ENCODE measurements at regions not wholly inside any gene's neighbourhood (a gene's known extent, or its start where the extent isn't known, plus 50 kb on each side); places are given as distances from the start of the nearest gene placed in this dataset.
"Not testable (repeated sequence)": the region's sequence is repeated elsewhere in the genome, so short reads cannot be mapped to it uniquely, and the experiment has no call there.

DNA sequence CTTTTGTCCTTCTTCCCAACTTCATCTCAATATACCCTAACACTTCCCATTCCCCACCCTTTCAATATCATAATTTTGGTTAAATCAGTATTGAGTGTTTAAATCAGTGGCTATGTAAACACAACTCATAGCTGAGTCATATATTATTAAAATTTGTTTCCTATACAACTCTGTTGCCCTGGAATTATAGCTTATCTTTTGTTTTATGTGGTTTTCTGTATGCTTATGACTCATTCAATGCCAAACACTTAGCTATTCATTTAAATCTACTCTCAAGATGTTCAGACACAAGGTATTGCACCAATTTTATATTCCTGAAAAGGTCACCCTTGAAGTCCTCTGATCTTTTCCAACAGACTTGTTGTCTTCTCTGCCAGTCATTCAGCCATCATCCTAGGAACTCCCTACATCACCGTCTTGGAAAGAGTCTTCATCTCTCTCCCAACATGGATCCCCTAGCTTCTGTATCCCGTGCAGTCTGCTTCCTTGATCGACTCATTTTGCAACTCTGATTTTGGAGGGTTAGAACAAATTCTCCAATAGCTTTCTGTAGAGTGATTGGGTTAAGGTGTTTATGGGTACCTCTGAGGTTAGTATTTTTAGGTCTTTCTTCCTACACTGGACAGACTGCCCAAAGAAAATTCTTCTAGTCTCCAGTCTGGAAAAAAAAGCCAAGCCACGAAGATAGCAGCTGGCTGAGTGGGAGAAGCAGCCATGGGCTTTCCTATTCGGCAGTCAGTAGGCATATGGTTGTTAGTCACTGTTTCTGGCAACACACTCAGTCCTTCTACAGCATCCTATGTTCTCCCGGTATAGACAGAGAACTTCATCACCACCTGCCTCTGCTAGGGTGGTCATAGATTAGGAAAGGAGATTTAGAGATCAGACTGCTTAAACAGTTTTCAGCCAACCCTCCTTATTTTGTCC is 102.1 kb downstream of the CRPPA start:
- DNase-seq = no peak

DNA sequence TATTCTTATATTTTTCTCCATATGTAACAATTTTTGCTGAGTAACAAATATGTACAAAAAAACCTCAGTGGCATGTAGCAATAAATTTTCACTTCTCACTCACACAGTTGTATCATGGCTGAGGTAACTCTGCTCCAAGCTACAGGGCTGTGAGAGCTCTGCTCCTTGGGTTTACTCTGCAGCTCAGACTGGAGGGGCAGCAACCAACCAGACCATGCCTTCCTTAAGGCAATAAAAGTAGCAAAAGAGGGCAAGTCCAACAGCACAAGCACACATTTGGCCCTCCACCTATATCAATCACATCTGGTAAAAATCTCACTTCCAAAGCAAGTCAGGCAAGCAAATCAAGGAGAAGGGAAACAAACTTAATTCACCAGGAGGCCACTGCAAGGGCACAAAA is 102.9 kb downstream of the CRPPA start:
- DNase-seq = no peak

DNA sequence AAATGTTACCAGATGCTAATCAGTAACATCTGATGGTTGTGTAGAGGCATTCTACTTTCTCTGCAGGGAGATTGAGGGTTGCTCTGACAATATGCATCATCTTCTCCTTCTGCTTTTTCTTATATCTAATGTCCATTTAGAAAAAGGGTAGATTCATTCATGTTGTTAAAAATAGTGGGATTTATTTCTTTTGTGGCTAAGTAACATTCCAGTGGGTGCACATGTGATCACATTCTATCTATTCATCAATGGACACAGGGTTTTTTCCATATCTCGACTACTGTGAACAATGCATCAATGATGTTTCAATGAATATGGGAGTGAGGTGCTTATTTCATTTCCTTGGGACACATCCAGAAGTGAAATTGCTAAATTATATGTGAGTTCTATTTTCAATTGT is 103.9 kb downstream of the CRPPA start:
- no peak for DNase-seq

DNA sequence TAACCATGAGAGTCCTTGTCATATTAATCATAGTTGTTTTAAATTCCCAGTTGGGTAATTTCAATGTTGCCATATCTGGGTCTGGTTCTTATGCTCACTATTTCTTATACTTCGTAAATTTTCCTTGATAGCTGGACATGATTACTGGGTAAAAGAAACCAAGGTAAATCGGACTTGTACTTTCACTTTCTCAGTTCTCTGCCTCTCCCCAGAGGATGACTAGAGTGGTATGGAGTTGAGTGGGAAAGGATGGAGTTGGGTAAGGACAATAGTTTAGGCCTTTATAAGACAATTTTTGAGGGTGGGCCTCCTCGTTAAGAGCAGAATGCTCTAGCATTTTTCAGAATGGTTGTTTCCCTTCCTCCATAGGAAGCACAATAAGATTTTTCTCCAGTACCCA is 106.1 kb downstream of the CRPPA start:
- no peak for DNase-seq

DNA sequence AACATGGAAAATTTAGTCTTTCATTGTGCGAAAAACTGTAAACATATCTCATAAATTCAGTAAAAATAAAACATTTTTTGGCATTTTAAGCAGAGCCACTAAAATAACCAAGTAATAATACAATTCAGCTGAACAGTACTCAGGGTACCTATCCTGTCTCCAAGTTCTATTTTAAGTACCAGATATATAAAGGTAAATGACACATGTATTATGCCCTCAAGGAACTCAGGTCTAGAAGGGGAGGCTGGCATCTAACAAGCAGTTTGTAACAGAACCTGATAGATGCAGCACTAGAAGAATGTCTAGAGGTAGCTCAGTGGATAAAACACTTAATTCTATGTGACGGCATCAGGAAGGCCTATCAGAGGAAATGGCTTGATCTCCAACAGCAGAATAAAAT is 112.2 kb downstream of the CRPPA start:
- no peak for DNase-seq

DNA sequence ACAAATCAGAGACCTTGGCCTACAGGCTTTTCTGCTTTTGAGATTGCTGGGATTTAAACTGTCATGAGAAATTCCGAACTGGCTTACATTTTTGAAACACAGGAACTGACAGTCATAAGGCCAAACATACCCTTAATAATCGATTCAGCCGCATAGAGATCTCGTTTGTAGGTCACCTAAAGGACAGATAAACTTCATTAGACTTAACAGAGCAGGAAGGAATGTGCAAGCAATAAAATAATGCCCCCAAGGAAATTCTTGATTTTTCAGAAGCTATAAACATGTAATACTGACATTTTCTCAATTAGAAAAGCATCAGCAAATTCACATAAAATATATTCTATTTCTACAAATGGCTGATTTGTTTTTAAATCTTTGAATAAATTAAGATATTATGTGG is 120.0 kb downstream of the CRPPA start:
- no peak for DNase-seq

DNA sequence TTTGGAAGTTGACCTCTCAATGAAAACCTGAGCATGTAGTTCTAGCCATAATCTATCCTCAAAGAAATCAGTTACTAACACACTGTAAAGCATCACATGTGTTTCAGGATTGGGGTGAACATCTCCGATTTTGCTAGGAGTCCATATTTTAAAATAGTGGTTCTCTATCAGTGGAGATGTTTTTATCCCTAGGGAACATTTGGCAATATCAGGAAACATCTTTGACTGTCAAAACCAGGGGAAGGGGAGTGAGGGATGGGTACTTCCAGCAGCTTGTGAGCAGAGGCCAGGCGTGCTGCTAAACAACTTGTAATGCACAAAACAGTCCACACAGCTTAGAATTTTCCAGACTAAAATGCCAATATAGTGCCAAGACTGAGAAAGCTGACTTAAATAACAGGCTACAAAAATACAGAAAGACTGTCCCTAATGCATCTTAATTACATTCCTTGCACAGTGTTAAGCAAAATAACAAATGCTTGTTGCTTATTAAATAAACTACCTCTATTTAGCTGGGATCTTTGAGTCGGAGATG is 120.9 kb downstream of the CRPPA start:
- DNase-seq = no peak

DNA sequence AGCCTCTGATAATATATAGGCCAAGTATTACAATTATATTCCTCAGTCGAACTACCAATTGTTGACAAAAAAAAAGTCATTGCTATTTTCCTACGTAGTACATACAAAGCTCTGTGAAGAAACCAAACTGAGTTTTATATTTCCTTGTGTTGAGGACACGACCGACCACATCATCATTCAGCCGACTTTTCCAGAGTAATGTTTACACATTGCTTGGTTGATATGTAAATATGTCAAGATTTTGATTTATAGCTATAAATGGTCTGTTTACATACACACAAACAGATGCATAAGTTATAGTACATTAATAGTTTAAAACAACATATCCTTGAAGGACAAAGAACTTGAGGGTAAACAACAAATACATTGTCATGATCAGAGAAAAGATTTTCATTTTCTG is 121.5 kb downstream of the CRPPA start:
- DNase-seq = no peak

DNA sequence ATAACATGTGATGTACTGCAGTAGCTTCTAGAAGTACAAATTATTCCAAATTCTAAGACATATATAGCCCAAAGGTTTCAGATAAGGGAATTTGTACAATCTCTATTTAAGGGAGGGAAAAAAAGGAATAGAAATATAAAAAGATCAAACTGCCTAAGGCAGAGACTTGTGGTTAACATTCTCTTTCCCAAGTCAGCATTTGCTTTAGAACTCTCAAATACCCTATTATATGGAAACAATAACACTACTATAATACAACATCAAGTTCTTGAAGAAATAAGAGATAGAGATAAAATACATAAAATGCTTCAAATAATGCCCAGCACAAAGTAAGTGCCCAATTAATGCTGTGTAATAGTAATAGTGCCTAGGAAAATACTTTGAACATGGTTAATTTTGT is 123.1 kb downstream of the CRPPA start:
- no peak for DNase-seq

DNA sequence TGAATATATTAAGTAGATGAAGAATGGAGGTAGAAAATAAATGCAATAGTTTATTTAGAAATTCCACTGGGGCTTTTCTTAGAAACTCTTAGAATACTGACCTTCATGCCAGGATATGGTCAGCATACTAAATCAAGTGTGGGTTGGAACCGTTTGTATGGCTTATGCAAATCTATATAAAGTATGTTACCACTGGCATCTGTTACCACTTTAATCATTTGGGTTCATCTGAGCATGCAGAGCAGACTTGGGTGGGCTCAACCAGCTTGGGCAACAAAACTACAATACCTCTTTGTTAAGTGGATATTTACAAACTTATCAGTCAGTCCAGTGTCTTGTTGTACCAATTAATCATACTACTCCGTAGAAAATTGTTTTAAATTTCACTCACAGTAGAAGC is 125.8 kb downstream of the CRPPA start:
- DNase-seq = no peak

DNA sequence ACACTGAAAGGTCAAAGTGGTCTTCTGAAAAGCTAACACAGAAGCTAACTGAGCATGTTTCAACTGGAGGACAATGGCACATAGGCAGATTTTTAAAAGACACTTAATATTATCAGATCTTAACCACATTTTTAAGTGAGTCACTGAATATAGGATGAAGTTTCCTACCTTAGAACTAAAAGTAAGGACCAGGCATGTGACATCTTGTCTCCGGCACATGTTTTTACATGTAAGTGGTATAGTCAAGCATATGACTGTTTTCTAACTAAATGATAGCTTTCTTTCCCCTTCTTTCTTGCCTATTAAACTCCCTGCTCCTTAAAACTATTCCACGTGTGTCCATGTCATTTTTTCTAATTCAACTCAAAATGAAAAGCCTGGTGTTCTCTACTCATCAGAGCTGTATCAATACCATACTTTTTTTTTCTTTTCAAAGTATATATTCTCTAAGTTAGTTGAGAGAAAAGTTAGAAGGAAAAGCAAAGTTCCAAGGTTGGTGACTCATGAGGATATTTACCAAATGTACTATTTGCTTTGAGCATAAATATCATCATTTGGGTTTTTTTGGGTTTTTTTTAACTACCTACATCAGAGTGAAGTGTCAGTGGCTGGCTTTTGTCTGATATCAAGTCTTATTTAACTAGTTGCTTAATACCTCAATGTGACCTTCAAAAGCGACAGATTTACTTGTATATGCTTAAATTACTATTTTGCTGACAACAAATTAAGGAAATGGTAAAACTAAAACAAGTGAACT is 127.5 kb downstream of the CRPPA start:
- no peak for DNase-seq

DNA sequence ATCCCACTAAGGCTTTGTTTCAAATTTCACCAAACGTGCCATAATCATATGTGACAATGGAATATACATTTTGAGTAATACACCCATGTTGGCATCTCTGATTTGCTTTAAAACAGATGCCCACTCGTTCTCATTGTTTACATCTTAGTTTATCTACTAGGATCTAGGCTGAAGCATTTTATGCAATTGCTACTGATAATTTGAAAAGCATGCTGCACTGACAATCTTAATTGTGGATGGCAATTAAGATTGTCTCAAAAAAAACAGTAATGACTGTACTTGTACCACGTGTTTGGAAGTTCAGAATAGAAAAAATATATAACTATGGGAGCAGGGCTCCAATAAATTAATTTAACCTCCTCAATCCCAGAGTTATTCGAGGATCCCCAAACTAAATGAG is 136.8 kb downstream of the CRPPA start:
- no peak for DNase-seq

DNA sequence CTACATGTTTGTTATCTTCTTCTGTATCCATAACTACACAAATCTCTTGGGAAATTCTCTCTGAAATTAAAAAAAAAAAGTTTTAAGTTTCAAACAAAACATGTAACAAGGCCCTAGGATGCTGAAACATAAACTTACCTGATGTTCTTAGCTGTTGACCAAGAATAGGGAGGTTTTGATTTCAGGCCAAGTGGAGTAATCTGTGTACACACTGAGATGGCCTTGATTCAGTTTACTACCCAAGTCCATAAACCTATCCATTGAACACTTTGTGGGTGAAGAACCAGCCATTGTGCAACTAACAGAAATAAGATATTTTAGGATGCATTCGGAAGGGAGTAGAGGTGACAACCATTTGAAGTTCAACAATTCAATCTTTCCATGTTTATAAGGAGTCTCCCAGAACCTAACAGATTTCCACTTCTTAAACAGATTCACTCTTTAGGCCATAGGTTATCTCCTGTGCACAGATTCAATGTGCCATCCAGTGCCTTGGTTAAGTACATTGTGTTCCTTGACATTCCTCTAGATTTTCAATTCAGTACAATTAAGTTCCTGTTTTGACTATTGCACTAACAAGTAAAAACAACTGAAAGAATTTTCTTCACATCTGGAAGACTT is 143.1 kb downstream of the CRPPA start:
- no peak for DNase-seq

DNA sequence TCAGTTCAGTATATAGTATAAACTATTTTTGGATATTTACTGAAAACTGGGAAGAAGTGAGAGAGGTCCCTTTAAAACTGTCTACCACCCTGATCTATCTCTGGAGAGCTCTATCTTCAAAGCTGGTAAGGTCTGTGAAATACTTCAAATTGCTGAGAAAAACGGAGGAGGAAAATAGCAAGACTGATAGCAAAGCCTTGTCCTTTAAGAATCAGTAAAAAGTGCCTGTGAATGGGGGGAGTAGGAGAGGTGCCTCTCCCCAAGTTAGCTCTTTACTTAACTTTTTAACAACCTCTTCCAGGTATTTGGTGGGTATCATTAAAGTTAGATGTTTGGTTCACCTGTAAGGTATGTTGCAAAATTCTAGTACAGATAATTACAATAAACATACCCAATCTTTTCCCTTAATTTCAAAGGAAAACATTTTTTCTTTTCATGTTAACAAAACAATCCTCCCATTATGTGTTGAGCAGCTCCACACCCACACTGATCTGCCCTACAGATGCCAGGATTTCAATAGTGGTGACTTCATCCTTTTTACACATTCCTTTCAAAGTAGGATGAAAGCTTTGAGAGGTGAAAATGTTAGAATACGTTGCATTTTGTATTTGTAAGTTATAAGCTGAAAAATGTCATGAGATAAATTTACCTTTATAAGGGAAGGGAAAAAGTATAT is 149.2 kb downstream of the CRPPA start:
- no peak for DNase-seq

DNA sequence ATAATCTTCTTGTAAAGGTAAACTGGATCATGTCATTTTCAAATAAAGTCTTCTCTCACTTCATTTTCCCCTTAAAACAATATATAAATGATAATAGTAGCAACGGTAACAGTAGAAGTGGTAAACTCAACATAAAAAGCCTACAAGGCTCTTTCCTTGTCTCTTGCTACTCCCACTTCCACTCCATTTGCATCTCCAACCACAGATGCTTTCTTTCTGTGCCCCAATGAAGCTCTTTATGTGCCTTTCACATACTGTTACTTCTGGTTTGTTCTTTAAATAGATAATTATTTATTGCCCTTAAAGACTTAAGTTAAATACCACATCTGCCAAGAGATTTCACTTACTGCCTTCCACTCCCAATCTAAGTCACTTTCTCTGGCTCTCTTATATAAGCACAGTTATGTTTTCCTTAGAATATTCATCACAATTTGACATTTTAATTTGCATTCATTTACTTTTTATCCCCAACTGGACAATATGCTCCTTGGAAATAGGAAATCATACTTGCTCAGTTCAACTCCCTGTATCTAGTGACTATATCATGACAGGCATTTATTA is 149.9 kb downstream of the CRPPA start:
- no peak for DNase-seq

DNA sequence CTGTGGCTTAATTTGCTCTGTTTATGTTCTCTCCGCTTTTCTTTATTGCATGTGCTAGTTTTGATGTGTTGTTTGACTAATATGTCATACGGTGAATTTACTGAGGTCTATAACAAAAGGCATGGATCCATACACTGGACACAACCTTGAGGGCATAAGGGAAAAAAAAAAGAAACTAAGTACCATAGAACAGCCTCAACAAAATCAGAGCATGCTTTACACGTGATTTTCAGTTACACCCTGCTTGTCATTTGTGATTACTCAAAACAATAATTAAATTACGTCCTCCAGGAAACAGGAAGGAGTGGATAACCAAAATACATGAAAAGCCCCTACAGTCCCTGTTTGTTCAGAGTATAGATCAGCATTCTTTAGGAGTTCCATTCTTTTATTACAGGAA is 150.5 kb downstream of the CRPPA start:
- no peak for DNase-seq

DNA sequence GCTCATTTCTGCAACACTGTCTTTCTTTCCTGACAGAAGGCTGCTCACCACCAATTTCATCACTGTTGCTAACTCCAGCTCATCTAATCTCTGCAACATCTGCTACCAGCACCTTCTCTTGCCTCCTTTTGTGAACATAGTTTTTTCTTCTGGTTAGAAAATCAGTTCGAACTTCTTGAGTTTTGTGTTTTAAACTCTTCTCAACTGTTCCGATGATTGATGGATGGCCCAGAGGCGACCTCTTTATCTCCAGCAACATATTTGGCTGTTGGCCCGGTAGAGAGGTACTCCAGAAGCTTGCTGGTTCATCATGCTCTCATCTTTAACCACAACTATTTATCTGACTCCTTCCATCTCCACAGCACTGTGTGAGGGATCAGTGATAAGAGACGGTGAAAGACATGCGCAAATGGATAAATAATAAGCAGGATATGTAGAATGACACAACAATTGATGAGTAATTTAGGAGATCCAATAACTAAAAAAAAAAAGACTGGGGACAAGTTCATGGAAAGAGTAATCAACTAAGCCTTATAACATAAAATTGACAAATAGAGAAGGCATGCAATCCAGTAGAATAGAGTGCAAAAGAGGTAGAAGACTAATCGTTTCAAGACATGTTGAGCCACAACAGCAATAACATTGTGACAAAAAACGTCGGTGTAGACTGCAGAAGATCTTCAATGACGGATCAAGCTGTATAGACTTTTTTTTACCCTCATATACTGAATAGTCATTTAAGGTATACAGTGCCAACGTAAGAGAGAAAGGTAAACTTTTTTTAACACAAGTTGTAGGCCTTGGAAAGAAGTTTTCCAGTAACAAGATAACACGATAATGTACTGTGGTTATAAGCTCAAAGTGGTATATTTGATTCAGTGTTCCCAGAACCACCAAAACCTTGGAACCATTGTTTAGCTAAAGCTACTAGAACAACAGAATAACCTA is 152.2 kb downstream of the CRPPA start:
- DNase-seq = no peak

DNA sequence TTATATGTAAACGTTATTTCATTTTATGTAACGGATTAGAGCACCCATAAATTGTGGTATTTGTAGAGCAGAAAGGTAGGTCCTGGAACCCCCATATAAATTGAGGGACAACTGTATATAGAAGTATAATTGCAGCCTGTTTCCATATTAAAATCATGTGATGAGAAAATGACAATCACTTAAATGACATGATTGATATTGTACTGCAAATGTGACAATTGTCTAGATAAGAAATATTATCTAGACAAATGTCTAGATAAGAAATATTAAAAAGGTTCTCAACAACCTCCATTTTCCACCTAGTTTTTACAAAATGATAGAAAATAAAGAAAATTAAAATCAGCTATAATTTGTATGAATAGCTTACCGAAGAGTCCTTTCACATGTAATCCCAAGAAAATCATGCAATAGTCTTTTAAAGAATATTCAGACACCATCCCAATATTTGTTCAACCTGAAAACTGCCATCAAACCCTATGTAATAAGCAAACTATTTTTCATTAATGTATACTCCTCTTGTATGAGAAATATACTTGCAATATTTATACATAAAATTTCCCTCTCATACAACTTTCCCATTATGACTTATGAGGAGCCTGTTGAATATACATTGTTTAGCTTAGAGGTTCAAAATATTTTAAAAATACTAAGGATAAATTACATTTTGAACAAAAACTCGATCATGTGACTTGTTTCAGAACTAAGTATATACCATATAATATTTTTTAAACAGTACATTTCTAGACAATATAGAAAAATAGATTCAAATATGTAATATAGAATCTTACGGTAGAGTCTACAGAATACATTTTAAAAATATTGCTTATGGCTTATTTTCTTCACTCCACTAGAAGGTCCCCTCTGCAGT is 153.2 kb downstream of the CRPPA start:
- no peak for DNase-seq

DNA sequence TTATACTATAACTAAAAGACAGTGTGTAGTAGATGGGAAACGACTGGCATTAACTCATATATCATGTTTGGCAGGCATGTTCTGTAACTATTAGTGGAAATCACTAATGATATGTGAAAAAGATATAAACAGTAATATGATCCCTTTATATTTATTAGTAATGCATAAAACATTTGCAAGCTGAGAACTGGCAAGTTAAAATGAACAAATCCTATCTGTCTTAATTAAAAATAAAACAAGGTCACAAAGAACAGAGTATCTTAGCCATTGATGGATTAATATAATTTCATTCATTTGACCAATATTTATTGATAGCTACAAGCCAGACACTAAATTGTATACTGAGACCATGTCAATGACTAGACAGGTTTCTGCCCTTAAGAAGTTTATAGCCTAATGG is 154.5 kb downstream of the CRPPA start:
- no peak for DNase-seq

DNA sequence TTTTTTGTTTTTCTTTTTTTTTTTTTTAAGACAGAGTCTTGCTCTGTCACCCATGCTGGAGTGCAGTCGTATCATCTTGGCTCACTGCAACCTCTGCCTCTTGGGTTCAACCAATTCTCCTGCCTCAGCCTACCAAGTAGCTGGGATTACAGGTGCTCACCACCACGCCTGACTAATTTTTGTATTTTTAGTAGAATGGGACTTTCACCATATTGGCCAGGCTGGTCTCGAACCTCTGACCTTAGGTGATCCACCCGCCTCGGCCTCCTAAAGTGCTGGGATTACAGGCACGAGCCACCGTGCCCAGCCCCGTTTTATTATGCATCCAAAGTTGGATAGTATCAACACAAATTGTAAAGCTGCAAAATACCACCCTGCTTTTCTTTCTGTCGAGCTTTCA is 154.9 kb downstream of the CRPPA start:
- DNase-seq = not testable (repeated sequence)

Data from NCI-H1092 treated with DMSO at 0.1 percent for 48 hours (cell line).